Fibroblast of lung (primary cell): ENCODE measurements at regions not wholly inside any gene's neighbourhood (a gene's known extent, or its start where the extent isn't known, plus 50 kb on each side); places are given as distances from the start of the nearest gene placed in this dataset.

ENCODE experiments used
- DNase-seq, 2 donors: peaks; one replicate each; pipeline versions ENCODE4 v3.0.0 to v3.0.0-alpha.2; 2010; ENCODE audit warnings: low read depth in 2 of 2
- H2AFZ ChIP-seq: 2 replicates; pipeline ENCODE4 v1.5.1; 2012; ENCODE audit warnings: low read length, control low read depth, inconsistent platforms
- H3K27ac ChIP-seq: 2 replicates; pipeline ENCODE4 v1.5.1; 2011; ENCODE audit warnings: low read length, control low read depth; ENCODE audit not compliant: insufficient read depth
- H3K27me3 ChIP-seq: 2 replicates; pipeline ENCODE4 v1.5.1; 2011; ENCODE audit warnings: mild to moderate bottlenecking, low read length; ENCODE audit not compliant: control insufficient read depth, insufficient read depth
- H3K36me3 ChIP-seq: 2 replicates; pipeline ENCODE4 v1.5.1; 2011; ENCODE audit warnings: low read length; ENCODE audit not compliant: control insufficient read depth, insufficient read depth
- H3K4me1 ChIP-seq: 2 replicates; pipeline ENCODE4 v1.5.1; 2011; ENCODE audit warnings: low read length; ENCODE audit not compliant: control insufficient read depth, insufficient read depth; ENCODE audit errors: extremely low read depth
- H3K4me2 ChIP-seq: 2 replicates; pipeline ENCODE4 v1.5.1; 2011; ENCODE audit warnings: low read length, control low read depth; ENCODE audit not compliant: insufficient read depth; ENCODE audit errors: extremely low read depth
- H3K4me3 ChIP-seq, 4 experiments: fragments of 200-600 bp in 1 of 4; sonication (generic) in 1 of 4; replicated peaks in 1 of 4; 2 replicates each; pipeline ENCODE4 v1.5.1; 2011 to 2016; ENCODE audit warnings: low read length in 4 of 4, low read depth in 3 of 4, mild to moderate bottlenecking in 3 of 4, control low read depth in 2 of 4, inconsistent platforms in 1 of 4, mixed read lengths in 1 of 4; ENCODE audit not compliant: insufficient read depth in 1 of 4; ENCODE audit errors: control extremely low read depth in 1 of 4
- H3K79me2 ChIP-seq: 2 replicates; pipeline ENCODE4 v1.5.1; 2012; ENCODE audit warnings: mild to moderate bottlenecking, low read length, inconsistent platforms; ENCODE audit not compliant: control insufficient read depth, insufficient read depth
- H3K9ac ChIP-seq: 2 replicates; pipeline ENCODE4 v1.5.1; 2011; ENCODE audit warnings: mild to moderate bottlenecking, low read length, control low read depth; ENCODE audit not compliant: insufficient read depth
- H3K9me3 ChIP-seq: 2 replicates; pipeline ENCODE4 v1.5.1; 2012; ENCODE audit warnings: low read depth, low read length; ENCODE audit not compliant: control insufficient read depth, insufficient read depth
- H4K20me1 ChIP-seq: 2 replicates; pipeline ENCODE4 v1.5.1; 2011; ENCODE audit warnings: low read length; ENCODE audit not compliant: control insufficient read depth, insufficient read depth; ENCODE audit errors: extremely low read depth
- CTCF ChIP-seq, 2 donors: IDR thresholded peaks in 1 of 2; conservative IDR thresholded peaks in 1 of 2; 1 replicate in 1 of 2; 2 replicates in 1 of 2; pipeline ENCODE4 v1.5.1; 2011 to 2012; ENCODE audit warnings: low read length in 2 of 2, control low read depth in 1 of 2, inconsistent platforms in 1 of 2, low read depth in 1 of 2, mild to moderate bottlenecking in 1 of 2
- EZH2 ChIP-seq: IDR thresholded peaks from 2 replicates; pipeline ENCODE4 v1.5.1; 2012; ENCODE audit warnings: low read length, control low read depth, mild to moderate bottlenecking; ENCODE audit errors: missing control alignments

GRCh38 chr21:28358170-28358569, 634.5 kb downstream of the LTN1 start:
- Histone ChIP-seq H4K20me1 (no peaks in the 10 kb centered on the region), H3K79me2 (no peaks in the 10 kb centered on the region), H3K27me3 (no peaks in the 10 kb centered on the region), H3K4me1 (no peaks in the 10 kb centered on the region), H3K27ac (no peak overlapping the region), H3K9ac (no peak overlapping the region), H3K9me3 (no peaks in the 10 kb centered on the region), H3K36me3 (no peaks in the 10 kb centered on the region), H3K4me2 (no peak overlapping the region), H3K4me3 (no peak overlapping the region), H2AFZ (no peak overlapping the region)
- TF ChIP-seq EZH2 = no peak
- TF ChIP-seq CTCF (conservative IDR thresholded peaks at IDR 0.05 in 1 of 2, IDR thresholded peaks at IDR 0.05 in 1 of 2; ENCODE audit: low read depth in 1 of 2, low read length in 2 of 2) = no peak
- no peak for DNase-seq

GRCh38 chr21:28357743-28358142, 634.9 kb downstream of the LTN1 start:
- H4K20me1 ChIP-seq = no peaks in the 10 kb centered on the region
- DNase-seq = peak in 1 of 2 donors; percentile 62
- H3K27ac ChIP-seq = no peak overlapping the region
- H3K4me3 ChIP-seq = no peak overlapping the region
- no peaks in the 10 kb centered on the region for H3K4me1 ChIP-seq
- H3K9me3 ChIP-seq = no peaks in the 10 kb centered on the region
- no peaks in the 10 kb centered on the region for H3K27me3 ChIP-seq
- H3K36me3 ChIP-seq = no peaks in the 10 kb centered on the region
- no peaks in the 10 kb centered on the region for H3K79me2 ChIP-seq
- no peak overlapping the region for H2AFZ ChIP-seq
- no peak overlapping the region for H3K4me2 ChIP-seq
- no peak for TF ChIP-seq EZH2
- TF ChIP-seq CTCF (conservative IDR thresholded peaks at IDR 0.05 in 1 of 2, IDR thresholded peaks at IDR 0.05 in 1 of 2; ENCODE audit: low read depth in 1 of 2, low read length in 2 of 2) = no peak
- H3K9ac ChIP-seq = no peak overlapping the region

- Histone ChIP-seq H3K36me3 (no peaks in the 10 kb centered on the region), H3K79me2 (no peaks in the 10 kb centered on the region), H4K20me1 (no peaks in the 10 kb centered on the region), H3K9ac (no peak overlapping the region), H3K27ac (no peak overlapping the region), H3K27me3 (no peaks in the 10 kb centered on the region), H3K4me2 (no peak overlapping the region), H3K9me3 (no peaks in the 10 kb centered on the region), H3K4me1 (no peaks in the 10 kb centered on the region), H2AFZ (no peak overlapping the region), H3K4me3 (no peak overlapping the region)
- no peak for DNase-seq
- TF ChIP-seq CTCF (conservative IDR thresholded peaks at IDR 0.05 in 1 of 2, IDR thresholded peaks at IDR 0.05 in 1 of 2; ENCODE audit: low read depth in 1 of 2, low read length in 2 of 2) (no peak), EZH2 (no peak)
Observed at GRCh38 chr21:28356422-28356821, 636.3 kb downstream of the LTN1 start.
